ENCODE measurements at regions not wholly inside any gene's neighbourhood (a gene's known extent, or its start where the extent isn't known, plus 50 kb on each side); places are given as distances from the start of the nearest gene placed in this dataset.

GRCh38 chrX:121169099-121170035 lies 122.0 kb downstream of the GLUD2 start:
- TF ChIP-seq CTCF (IDR thresholded peaks at IDR 0.05; ENCODE audit: low read depth, low read length, poor library complexity, severe bottlenecking) (no peak), EZH2phosphoT487 (IDR thresholded peaks at IDR 0.05; ENCODE audit: borderline replicate concordance, low read length) (no peak)
- no peaks in the 10 kb centered on the region for H3K9me2 ChIP-seq (replicated peaks; ENCODE audit: control insufficient read depth, low read length)
- H3K27ac ChIP-seq (ENCODE audit: low read depth, low read length), result no peak overlapping the region
- no peaks in the 10 kb centered on the region for H4K20me1 ChIP-seq (ENCODE audit: control insufficient read depth, insufficient read depth, low read depth, low read length)
- H3K4me2 ChIP-seq (ENCODE audit: low read length), result no peak overlapping the region
- H3K9me3 ChIP-seq (ENCODE audit: control insufficient read depth, insufficient read depth, low read length), result no peaks in the 10 kb centered on the region
- no peaks in the 10 kb centered on the region for H3K4me1 ChIP-seq (ENCODE audit: control insufficient read depth, low read length)
- H3K79me2 ChIP-seq (ENCODE audit: control insufficient read depth, low read length), result no peaks in the 10 kb centered on the region
- no peaks in the 10 kb centered on the region for H3K36me3 ChIP-seq (ENCODE audit: control insufficient read depth, low read length)
- no peak overlapping the region for H3K4me3 ChIP-seq (ENCODE audit: low read length)
- no peaks in the 10 kb centered on the region for H3K27me3 ChIP-seq (ENCODE audit: control insufficient read depth, low read length)
- no peaks in the 10 kb centered on the region for H3F3A ChIP-seq (ENCODE audit: control insufficient read depth, insufficient read depth)

GRCh38 chrX:121172703-121173102 lies 125.3 kb downstream of the GLUD2 start:
- H3K4me1 ChIP-seq (ENCODE audit: control insufficient read depth, low read length), result no peaks in the 10 kb centered on the region
- H3K4me3 ChIP-seq (ENCODE audit: low read length), result no peak overlapping the region
- no peaks in the 10 kb centered on the region for H3K27me3 ChIP-seq (ENCODE audit: control insufficient read depth, low read length)
- H3K9me2 ChIP-seq (replicated peaks; ENCODE audit: control insufficient read depth, low read length), result no peaks in the 10 kb centered on the region
- no peaks in the 10 kb centered on the region for H3K9me3 ChIP-seq (ENCODE audit: control insufficient read depth, insufficient read depth, low read length)
- no peaks in the 10 kb centered on the region for H3F3A ChIP-seq (ENCODE audit: control insufficient read depth, insufficient read depth)
- H3K27ac ChIP-seq (ENCODE audit: low read depth, low read length), result no peak overlapping the region
- TF ChIP-seq EZH2phosphoT487 (IDR thresholded peaks at IDR 0.05; ENCODE audit: borderline replicate concordance, low read length), result no peak
- no peak for TF ChIP-seq CTCF (IDR thresholded peaks at IDR 0.05; ENCODE audit: low read depth, low read length, poor library complexity, severe bottlenecking)
- no peaks in the 10 kb centered on the region for H4K20me1 ChIP-seq (ENCODE audit: control insufficient read depth, insufficient read depth, low read depth, low read length)
- H3K4me2 ChIP-seq (ENCODE audit: low read length), result no peak overlapping the region
- no peaks in the 10 kb centered on the region for H3K36me3 ChIP-seq (ENCODE audit: control insufficient read depth, low read length)
- no peaks in the 10 kb centered on the region for H3K79me2 ChIP-seq (ENCODE audit: control insufficient read depth, low read length)

GRCh38 chrX:121179972-121180371 lies 132.6 kb downstream of the GLUD2 start:
- no peak overlapping the region for H3K27ac ChIP-seq (ENCODE audit: low read depth, low read length)
- H3K27me3 ChIP-seq (ENCODE audit: control insufficient read depth, low read length), result no peaks in the 10 kb centered on the region
- no peaks in the 10 kb centered on the region for H3F3A ChIP-seq (ENCODE audit: control insufficient read depth, insufficient read depth)
- TF ChIP-seq CTCF (IDR thresholded peaks at IDR 0.05; ENCODE audit: low read depth, low read length, poor library complexity, severe bottlenecking), result no peak
- no peak for TF ChIP-seq EZH2phosphoT487 (IDR thresholded peaks at IDR 0.05; ENCODE audit: borderline replicate concordance, low read length)
- H4K20me1 ChIP-seq (ENCODE audit: control insufficient read depth, insufficient read depth, low read depth, low read length), result no peaks in the 10 kb centered on the region
- H3K4me3 ChIP-seq (ENCODE audit: low read length), result no peak overlapping the region
- H3K4me2 ChIP-seq (ENCODE audit: low read length), result no peak overlapping the region
- H3K79me2 ChIP-seq (ENCODE audit: control insufficient read depth, low read length), result no peaks in the 10 kb centered on the region
- no peaks in the 10 kb centered on the region for H3K36me3 ChIP-seq (ENCODE audit: control insufficient read depth, low read length)
- H3K9me3 ChIP-seq (ENCODE audit: control insufficient read depth, insufficient read depth, low read length), result no peaks in the 10 kb centered on the region
- no peaks in the 10 kb centered on the region for H3K4me1 ChIP-seq (ENCODE audit: control insufficient read depth, low read length)
- H3K9me2 ChIP-seq (replicated peaks; ENCODE audit: control insufficient read depth, low read length), result no peaks in the 10 kb centered on the region
